ENCODE measurements at regions not wholly inside any gene's neighbourhood (a gene's known extent, or its start where the extent isn't known, plus 50 kb on each side); places are given as distances from the start of the nearest gene placed in this dataset.

GRCh38 chr4:179867300-179867878 lies 2375.8 kb upstream of the TENM3 start:
- POLR2A ChIA-PET = no interaction called here
- no peaks in the 10 kb centered on the region for H3K79me2 ChIP-seq (ENCODE audit: insufficient read depth, low read length)
- H3K9ac ChIP-seq (ENCODE audit: insufficient read depth, low read depth, low read length) = no peak overlapping the region
- no peaks in the 10 kb centered on the region for H3K4me1 ChIP-seq (ENCODE audit: insufficient read depth, low read length)
- CTCF ChIA-PET (ENCODE audit: low intra/inter-chr PET ratio, low total read pairs) = no interaction called here
- ATAC-seq = peak; percentile 100
- TF ChIP-seq CAMTA2 (CRISPR knock-in tag; IDR thresholded peaks at IDR 0.05; ENCODE audit: borderline replicate concordance) (no peak), CBFB (CRISPR knock-in tag; IDR thresholded peaks at IDR 0.05) (no peak), NFE2L2 (IDR thresholded peaks at IDR 0.05; ENCODE audit: low read length) (no peak), SP1 (IDR thresholded peaks at IDR 0.05) (no peak), SP1 (CRISPR knock-in tag; IDR thresholded peaks at IDR 0.05) (no peak), ZBTB38 (CRISPR knock-in tag; IDR thresholded peaks at IDR 0.05) (no peak), JUNB (CRISPR knock-in tag; IDR thresholded peaks at IDR 0.05; ENCODE audit: borderline replicate concordance) (no peak), POLR2G (IDR thresholded peaks at IDR 0.05; ENCODE audit: low read depth, low read length) (no peak), SMC3 (IDR thresholded peaks at IDR 0.05; ENCODE audit: low read length) (peak; percentile 51; the same call in 1 of the 2 replicates), CHCHD3 (CRISPR knock-in tag; IDR thresholded peaks at IDR 0.05) (no peak), DR1 (CRISPR knock-in tag; IDR thresholded peaks at IDR 0.05) (no peak), TEAD3 (CRISPR knock-in tag; optimal IDR thresholded peaks at IDR 0.05; ENCODE audit: borderline replicate concordance) (no peak), KAT8 (CRISPR knock-in tag; IDR thresholded peaks at IDR 0.05) (no peak), GRHL1 (CRISPR knock-in tag; conservative IDR thresholded peaks at IDR 0.05) (no peak), STAG1 (CRISPR knock-in tag; IDR thresholded peaks at IDR 0.05) (peak; percentile 69), ZNF530 (CRISPR knock-in tag; IDR thresholded peaks at IDR 0.05; ENCODE audit: low read depth) (no peak)
- TF ChIP-seq, protein P1, sequence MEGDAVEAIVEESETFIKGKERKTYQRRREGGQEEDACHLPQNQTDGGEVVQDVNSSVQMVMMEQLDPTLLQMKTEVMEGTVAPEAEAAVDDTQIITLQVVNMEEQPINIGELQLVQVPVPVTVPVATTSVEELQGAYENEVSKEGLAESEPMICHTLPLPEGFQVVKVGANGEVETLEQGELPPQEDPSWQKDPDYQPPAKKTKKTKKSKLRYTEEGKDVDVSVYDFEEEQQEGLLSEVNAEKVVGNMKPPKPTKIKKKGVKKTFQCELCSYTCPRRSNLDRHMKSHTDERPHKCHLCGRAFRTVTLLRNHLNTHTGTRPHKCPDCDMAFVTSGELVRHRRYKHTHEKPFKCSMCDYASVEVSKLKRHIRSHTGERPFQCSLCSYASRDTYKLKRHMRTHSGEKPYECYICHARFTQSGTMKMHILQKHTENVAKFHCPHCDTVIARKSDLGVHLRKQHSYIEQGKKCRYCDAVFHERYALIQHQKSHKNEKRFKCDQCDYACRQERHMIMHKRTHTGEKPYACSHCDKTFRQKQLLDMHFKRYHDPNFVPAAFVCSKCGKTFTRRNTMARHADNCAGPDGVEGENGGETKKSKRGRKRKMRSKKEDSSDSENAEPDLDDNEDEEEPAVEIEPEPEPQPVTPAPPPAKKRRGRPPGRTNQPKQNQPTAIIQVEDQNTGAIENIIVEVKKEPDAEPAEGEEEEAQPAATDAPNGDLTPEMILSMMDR (CRISPR knock-in tag; IDR thresholded peaks at IDR 0.05) = peak; percentile 83
- TF ChIP-seq, protein P2, sequence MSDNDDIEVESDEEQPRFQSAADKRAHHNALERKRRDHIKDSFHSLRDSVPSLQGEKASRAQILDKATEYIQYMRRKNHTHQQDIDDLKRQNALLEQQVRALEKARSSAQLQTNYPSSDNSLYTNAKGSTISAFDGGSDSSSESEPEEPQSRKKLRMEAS (IDR thresholded peaks at IDR 0.05) = no peak
- no peaks in the 10 kb centered on the region for H4K20me1 ChIP-seq (ENCODE audit: insufficient read depth, low read length)
- 0% methylated on average over 1 of the region's 6 CpGs for WGBS (ENCODE audit: low lambda C conversion rate)
- H3K27me3 ChIP-seq (ENCODE audit: control insufficient read depth in 1 of 2, insufficient read depth in 2 of 2, low read length in 2 of 2) = no peaks in the 10 kb centered on the region
- no peaks in the 10 kb centered on the region for H3K9me3 ChIP-seq (ENCODE audit: low read length)
- in situ Hi-C loops (cut with HindIII; ENCODE audit: extremely low pct_ligation_motif_present, low pct_unique_long_range_greater_than_20kb) (no loop called here), intact Hi-C loops (cut with micrococcal nuclease; ENCODE audit: unreplicated experiment) (loop anchor here (1.0 to 5.0 kb wide), 2 partner anchors 161 to 800 kb away; no protein-coding TSS in a partner anchor)
- DNase-seq (ENCODE audit: low spot score) = peak; percentile 66
- H3K4me2 ChIP-seq (ENCODE audit: low read depth, low read length) = no peak overlapping the region
- BruUV-seq (replicated peaks) = no TSS peak
- peak; percentile 82 for FAIRE-seq
- H3K4me3 ChIP-seq (replicated peaks in 1 of 3; ENCODE audit: insufficient read depth in 1 of 3, low read depth in 2 of 3, low read length in 3 of 3) = no peak overlapping the region
- no peak overlapping the region for H2AFZ ChIP-seq (ENCODE audit: low read length)
- no peaks in the 10 kb centered on the region for H3K36me3 ChIP-seq (replicated peaks in 1 of 2; ENCODE audit: control insufficient read depth in 1 of 2, insufficient read depth in 2 of 2, low read length in 2 of 2)
- no peak overlapping the region for H3K27ac ChIP-seq (ENCODE audit: extremely low read length, insufficient read depth, low read length)

Data from HepG2 (cell line).